ENCODE measurements at regions not wholly inside any gene's neighbourhood (a gene's known extent, or its start where the extent isn't known, plus 50 kb on each side); places are given as distances from the start of the nearest gene placed in this dataset.

GRCh38 chr16:7124701-7125100 is 207.9 kb upstream of the RBFOX1 start:
- no peak overlapping the region for H2AK9ac ChIP-seq (replicated peaks; ENCODE audit: low read depth, low read length, poor library complexity)
- 17% methylated on average over 1 of the region's 5 CpGs; no CpG with 5 or more reads in 1 of the 2 experiments for WGBS, 2 experiments (ENCODE audit: extremely low coverage in 2 of 2, insufficient read length in 1 of 2)
- POLR2A ChIA-PET (ENCODE audit: unreplicated experiment), result no interaction called here
- BruUV-seq (replicated peaks), result no TSS peak
- no peak overlapping the region for H3K56ac ChIP-seq (ENCODE audit: extremely low read depth, insufficient read depth, low read length)
- no peak overlapping the region for H4K5ac ChIP-seq (ENCODE audit: low read depth, low read length)
- no peaks in the 10 kb centered on the region for H3K36me3 ChIP-seq (ENCODE audit: control insufficient read depth, insufficient read depth, low read length)
- H3K4me1 ChIP-seq (ENCODE audit: control insufficient read depth, insufficient read depth, low read length), result no peaks in the 10 kb centered on the region
- no peaks in the 10 kb centered on the region for H4K20me1 ChIP-seq (ENCODE audit: insufficient read depth, low read length)
- H2BK120ac ChIP-seq (ENCODE audit: low read depth, low read length), result no peak overlapping the region
- dilution Hi-C loops (cut with HindIII; ENCODE audit: low sequenced_read_pairs, unreplicated experiment) (no loop called here), intact Hi-C loops (cut with micrococcal nuclease) (no loop called here), in situ Hi-C loops (cut with MboI; ENCODE audit: low sequenced_read_pairs) (no loop called here)
- H2AFZ ChIP-seq (replicated peaks; ENCODE audit: low read length, poor library complexity), result no peak overlapping the region
- H3K27ac ChIP-seq (ENCODE audit: insufficient read depth, low read length), result no peak overlapping the region
- H4K8ac ChIP-seq (ENCODE audit: low read depth in 2 of 2, low read length in 2 of 2), result no peak overlapping the region
- H3K4me3 ChIP-seq (ENCODE audit: insufficient read depth, low read depth, low read length), result no peak overlapping the region
- no peak for DNase-seq
- H4K91ac ChIP-seq (ENCODE audit: insufficient read depth, low read depth, low read length), result no peak overlapping the region
- H3K18ac ChIP-seq (ENCODE audit: low read depth, low read length), result no peak overlapping the region
- no peak overlapping the region for H3K4me2 ChIP-seq (ENCODE audit: low read depth, low read length)
- no peaks in the 10 kb centered on the region for H3K9me1 ChIP-seq (ENCODE audit: insufficient read depth, low read length)
- H2BK20ac ChIP-seq (ENCODE audit: low read depth, low read length), result no peak overlapping the region
- H3K23ac ChIP-seq (ENCODE audit: low read depth, low read length), result no peak overlapping the region
- H3K9ac ChIP-seq (ENCODE audit: low read depth, low read length), result no peak overlapping the region
- CTCF ChIA-PET, result interaction anchor here (0.6 kb wide), 1 partner anchor 343 kb away, joined by 3 read pairs; no protein-coding TSS in a partner anchor
- H2BK5ac ChIP-seq (ENCODE audit: low read depth, low read length, poor library complexity, severe bottlenecking), result no peak overlapping the region
- no peak overlapping the region for H2BK15ac ChIP-seq (ENCODE audit: low read depth, low read length)
- no peaks in the 10 kb centered on the region for H3K79me1 ChIP-seq (ENCODE audit: low read depth in 1 of 2, low read length in 2 of 2)
- H3K14ac ChIP-seq (replicated peaks; ENCODE audit: low read depth, low read length), result no peak overlapping the region
- ATAC-seq (ENCODE audit: low read depth), result no peak
- no peak overlapping the region for H2AK5ac ChIP-seq (ENCODE audit: low read depth, low read length)
- no peak overlapping the region for H3K4ac ChIP-seq (ENCODE audit: low read depth, low read length)
- peaks cover 4% of the 10 kb centered on the region; the same call in 1 of the 2 replicates for H3K9me3 ChIP-seq (ENCODE audit: control insufficient read depth, insufficient read depth, low read length)
- TF ChIP-seq MAZ (IDR thresholded peaks at IDR 0.05; ENCODE audit: borderline replicate concordance, low read depth, low read length), result no peak
- TF ChIP-seq RCOR1 (IDR thresholded peaks at IDR 0.05; ENCODE audit: insufficient replicate concordance, low read length), result no peak
- no peak for TF ChIP-seq SMC3 (IDR thresholded peaks at IDR 0.05; ENCODE audit: low read depth, low read length)
- no peak for TF ChIP-seq MAFK (IDR thresholded peaks at IDR 0.05; ENCODE audit: low read depth, low read length)
- no peak for TF ChIP-seq FOS (IDR thresholded peaks at IDR 0.05; ENCODE audit: low read depth, low read length)
- no peak for TF ChIP-seq NFE2L2 (IDR thresholded peaks at IDR 0.05; ENCODE audit: low read depth, low read length)
- TF ChIP-seq RAD21 (IDR thresholded peaks at IDR 0.05; ENCODE audit: low read length), result no peak
- no peak for TF ChIP-seq CTCF (conservative IDR thresholded peaks at IDR 0.05; ENCODE audit: low read depth, low read length)
- TF ChIP-seq RFX5 (IDR thresholded peaks at IDR 0.05; ENCODE audit: low read depth, low read length), result no peak
- no peak for TF ChIP-seq MXI1 (IDR thresholded peaks at IDR 0.05; ENCODE audit: borderline replicate concordance, low read depth, low read length)
- no peak for TF ChIP-seq CEBPB (IDR thresholded peaks at IDR 0.05; ENCODE audit: low read depth, low read length)
- no peak for TF ChIP-seq USF2 (IDR thresholded peaks at IDR 0.05; ENCODE audit: low read depth, low read length)
- no peak for TF ChIP-seq CHD1 (IDR thresholded peaks at IDR 0.05; ENCODE audit: low read depth, low read length)
- TF ChIP-seq BHLHE40 (IDR thresholded peaks at IDR 0.05; ENCODE audit: low read depth, low read length), result no peak
- no peak for TF ChIP-seq ELK1 (IDR thresholded peaks at IDR 0.05; ENCODE audit: borderline replicate concordance, low read depth, low read length)
- no peak for TF ChIP-seq POLR2A (IDR thresholded peaks at IDR 0.05; ENCODE audit: low read depth, low read length)
- H3K27me3 ChIP-seq (ENCODE audit: control insufficient read depth, insufficient read depth, low read length), result no peaks in the 10 kb centered on the region
